ENCODE measurements at regions not wholly inside any gene's neighbourhood (a gene's known extent, or its start where the extent isn't known, plus 50 kb on each side); places are given as distances from the start of the nearest gene placed in this dataset.

DNA sequence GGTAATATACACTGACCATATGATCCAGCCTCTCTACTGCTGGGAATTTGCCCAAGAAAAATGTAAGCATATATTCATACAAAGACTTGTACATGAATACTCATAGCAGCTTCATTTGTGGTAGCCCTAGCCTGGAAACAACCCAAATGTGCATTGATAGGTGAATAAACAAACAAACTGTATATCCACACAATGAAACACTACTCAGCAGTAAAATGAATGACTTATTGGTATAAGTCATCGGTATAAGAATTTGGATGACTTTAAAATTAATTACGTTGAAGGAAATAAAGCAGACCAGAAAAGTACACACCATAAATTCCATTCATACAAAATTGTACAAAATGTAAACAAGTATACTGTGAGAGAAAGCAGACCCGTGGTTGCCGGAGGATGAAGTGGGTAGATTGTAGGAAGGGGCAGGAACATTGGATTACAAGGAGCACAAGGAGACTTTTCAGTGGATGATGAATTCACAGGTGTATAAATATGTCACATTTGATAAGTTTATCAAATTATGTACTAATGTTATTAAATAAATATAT lies 376.7 kb downstream of the TDRD15 start:
- no peak for DNase-seq
- no peaks in the 10 kb centered on the region for H3K4me1 ChIP-seq
- H3K27me3 ChIP-seq: no peaks in the 10 kb centered on the region
- H3K4me3 ChIP-seq: no peak overlapping the region
- intact Hi-C loops (cut with DNase I): no loop called here
- WGBS, 4 donors: 86 to 88% (median 86%) methylated on average over 4 of the region's 4 CpGs
- no peaks in the 10 kb centered on the region for H3K36me3 ChIP-seq
- no peak overlapping the region for H3K27ac ChIP-seq
- TF ChIP-seq, protein P1, sequence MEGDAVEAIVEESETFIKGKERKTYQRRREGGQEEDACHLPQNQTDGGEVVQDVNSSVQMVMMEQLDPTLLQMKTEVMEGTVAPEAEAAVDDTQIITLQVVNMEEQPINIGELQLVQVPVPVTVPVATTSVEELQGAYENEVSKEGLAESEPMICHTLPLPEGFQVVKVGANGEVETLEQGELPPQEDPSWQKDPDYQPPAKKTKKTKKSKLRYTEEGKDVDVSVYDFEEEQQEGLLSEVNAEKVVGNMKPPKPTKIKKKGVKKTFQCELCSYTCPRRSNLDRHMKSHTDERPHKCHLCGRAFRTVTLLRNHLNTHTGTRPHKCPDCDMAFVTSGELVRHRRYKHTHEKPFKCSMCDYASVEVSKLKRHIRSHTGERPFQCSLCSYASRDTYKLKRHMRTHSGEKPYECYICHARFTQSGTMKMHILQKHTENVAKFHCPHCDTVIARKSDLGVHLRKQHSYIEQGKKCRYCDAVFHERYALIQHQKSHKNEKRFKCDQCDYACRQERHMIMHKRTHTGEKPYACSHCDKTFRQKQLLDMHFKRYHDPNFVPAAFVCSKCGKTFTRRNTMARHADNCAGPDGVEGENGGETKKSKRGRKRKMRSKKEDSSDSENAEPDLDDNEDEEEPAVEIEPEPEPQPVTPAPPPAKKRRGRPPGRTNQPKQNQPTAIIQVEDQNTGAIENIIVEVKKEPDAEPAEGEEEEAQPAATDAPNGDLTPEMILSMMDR (IDR thresholded peaks at IDR 0.05): no peak
- no peak for TF ChIP-seq POLR2A (IDR thresholded peaks at IDR 0.05)
- ATAC-seq: no peak
- H3K9me3 ChIP-seq: peaks cover 0 to 3% (median 0%) of the 10 kb centered on the region in 12 donors

DNA sequence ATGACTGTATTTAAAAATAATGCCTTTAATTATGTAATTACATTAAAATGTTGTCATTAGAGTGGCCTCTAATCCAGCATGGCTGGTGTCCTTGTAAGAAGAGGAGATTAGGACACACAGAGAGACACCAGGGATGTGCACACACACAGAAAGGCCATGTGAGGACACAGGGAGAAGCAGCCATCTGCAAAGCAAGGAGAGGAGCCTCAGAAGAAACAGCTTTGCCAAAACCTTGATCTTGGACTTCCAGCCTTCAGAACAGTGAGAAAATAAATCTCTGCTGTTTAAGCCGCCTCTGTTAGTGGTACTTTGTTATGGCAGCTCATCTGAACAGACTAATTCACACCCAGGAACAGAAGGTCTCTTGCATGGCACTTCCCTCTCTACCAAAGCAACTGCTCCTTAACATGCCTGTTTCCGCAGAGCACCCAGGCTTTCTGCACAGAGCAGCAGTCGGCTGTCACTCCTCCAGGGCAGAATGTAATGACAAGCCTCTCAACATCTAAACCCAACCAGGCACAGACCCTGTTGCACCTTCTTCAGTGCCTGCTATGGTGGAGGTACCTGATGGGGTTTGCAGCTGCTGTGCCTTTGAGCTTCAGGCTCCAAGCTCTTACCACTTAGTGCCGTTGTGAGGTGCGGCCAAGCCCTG lies 377.7 kb downstream of the TDRD15 start:
- Histone ChIP-seq H3K27me3 (no peaks in the 10 kb centered on the region), H3K9me3 (peaks cover 0 to 3% (median 0%) of the 10 kb centered on the region in 12 donors), H3K4me3 (no peak overlapping the region), H3K27ac (no peak overlapping the region), H3K36me3 (no peaks in the 10 kb centered on the region), H3K4me1 (no peaks in the 10 kb centered on the region)
- WGBS, 4 donors: 77 to 91% (median 82%) methylated on average over 5 of the region's 5 CpGs
- TF ChIP-seq, protein P1 (IDR thresholded peaks at IDR 0.05): no peak
- TF ChIP-seq POLR2A (IDR thresholded peaks at IDR 0.05): no peak
- no peak for ATAC-seq
- no peak for DNase-seq
- intact Hi-C loops (cut with DNase I): no loop called here

DNA sequence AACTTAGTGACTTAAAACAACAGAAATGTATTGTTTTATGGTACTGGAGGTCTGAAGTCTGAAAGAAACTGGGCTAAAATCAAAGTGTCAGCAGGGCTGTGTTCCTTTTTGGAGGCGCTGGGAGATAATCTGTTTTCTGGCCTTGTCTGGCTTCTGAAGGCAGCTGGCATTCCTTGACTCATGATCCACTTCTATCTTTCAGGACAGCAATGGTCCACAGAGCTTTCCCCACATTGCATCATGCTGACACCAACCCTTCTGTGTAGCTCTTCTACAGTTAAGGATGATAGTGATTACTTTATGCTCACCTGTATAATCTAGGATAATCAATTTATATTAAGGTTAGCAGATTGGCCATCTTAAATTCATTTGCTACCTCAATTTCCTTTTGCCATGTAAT lies 392.1 kb downstream of the TDRD15 start:
- ATAC-seq (no peak), DNase-seq (no peak)
- no peaks in the 10 kb centered on the region for H3K27me3 ChIP-seq
- H3K27ac ChIP-seq: no peak overlapping the region
- no peaks in the 10 kb centered on the region for H3K9me3 ChIP-seq
- WGBS, 4 donors: 62 to 79% (median 66%) methylated on average over 1 of the region's 1 CpG
- no peaks in the 10 kb centered on the region for H3K4me1 ChIP-seq
- intact Hi-C loops (cut with DNase I): no loop called here
- no peak for TF ChIP-seq POLR2A (IDR thresholded peaks at IDR 0.05)
- TF ChIP-seq, protein P1 (IDR thresholded peaks at IDR 0.05): no peak
- H3K4me3 ChIP-seq: no peak overlapping the region
- no peaks in the 10 kb centered on the region for H3K36me3 ChIP-seq

DNA sequence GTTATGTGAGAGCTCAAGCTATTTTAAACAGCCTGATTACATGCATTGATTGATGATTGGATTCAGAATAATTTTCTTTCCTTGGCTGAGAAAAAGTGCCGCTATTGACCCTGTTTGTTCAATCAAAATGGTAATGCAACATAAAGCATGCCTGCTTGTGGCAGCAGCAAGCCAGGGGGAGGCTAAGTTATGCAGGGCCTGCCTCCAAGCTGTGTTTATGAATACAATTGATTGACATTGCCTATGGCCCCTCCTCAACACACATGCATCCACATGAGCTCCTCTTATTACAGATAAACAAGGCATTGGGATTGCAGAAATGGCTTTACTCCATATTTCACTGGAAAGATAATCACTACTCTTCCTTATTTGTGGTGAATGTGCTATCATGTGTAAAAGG lies 395.6 kb downstream of the TDRD15 start:
- Histone ChIP-seq H3K9me3 (peaks cover 0 to 3% (median 0%) of the 10 kb centered on the region in 12 donors), H3K27me3 (no peaks in the 10 kb centered on the region), H3K36me3 (no peaks in the 10 kb centered on the region), H3K27ac (no peak overlapping the region), H3K4me3 (no peak overlapping the region), H3K4me1 (no peaks in the 10 kb centered on the region)
- no peak for TF ChIP-seq POLR2A (IDR thresholded peaks at IDR 0.05)
- TF ChIP-seq, protein P1 (IDR thresholded peaks at IDR 0.05): no peak
- DNase-seq: no peak
- no peak for ATAC-seq
- 68 to 100% (median 93%) methylated on average over 1 of the region's 1 CpG for WGBS, 4 donors
- intact Hi-C loops (cut with DNase I): no loop called here

All from heart left ventricle (tissue), 16 donors.